Neural cell (in vitro differentiated cells): ENCODE measurements at regions not wholly inside any gene's neighbourhood (a gene's known extent, or its start where the extent isn't known, plus 50 kb on each side); places are given as distances from the start of the nearest gene placed in this dataset.

Experiments
- EP300 ChIP-seq: fragments of 450-650 bp; conservative IDR thresholded peaks from 2 replicates; pipeline ENCODE4 v1.6.1; 2014; ENCODE audit warnings: antibody characterized with exemption, mild to moderate bottlenecking, moderate library complexity; ENCODE audit not compliant: poor library complexity, severe bottlenecking
- EZH2 ChIP-seq: fragments of 200-600, 300-800 bp; shearing (Covaris generic), sonication (generic); IDR thresholded peaks from 2 replicates; pipeline ENCODE4 v1.6.1; 2014; ENCODE audit warnings: antibody characterized with exemption, low read length, borderline replicate concordance, mild to moderate bottlenecking; ENCODE audit not compliant: insufficient read depth, poor library complexity, severe bottlenecking
- TAF1 ChIP-seq: IDR thresholded peaks from 2 replicates; pipeline ENCODE4 v1.6.1; 2012; ENCODE audit warnings: low read depth
- TF ChIP-seq, protein P1 (sequence below): fragments of 450-650 bp; IDR thresholded peaks from 2 replicates; pipeline ENCODE4 v1.5.1; 2014; ENCODE audit warnings: antibody characterized with exemption, mild to moderate bottlenecking, moderate library complexity; ENCODE audit not compliant: poor library complexity, severe bottlenecking
- TF ChIP-seq, protein P2 (sequence below): IDR thresholded peaks from 2 replicates; pipeline ENCODE4 v1.6.1; 2012; ENCODE audit warnings: borderline replicate concordance

DNA sequence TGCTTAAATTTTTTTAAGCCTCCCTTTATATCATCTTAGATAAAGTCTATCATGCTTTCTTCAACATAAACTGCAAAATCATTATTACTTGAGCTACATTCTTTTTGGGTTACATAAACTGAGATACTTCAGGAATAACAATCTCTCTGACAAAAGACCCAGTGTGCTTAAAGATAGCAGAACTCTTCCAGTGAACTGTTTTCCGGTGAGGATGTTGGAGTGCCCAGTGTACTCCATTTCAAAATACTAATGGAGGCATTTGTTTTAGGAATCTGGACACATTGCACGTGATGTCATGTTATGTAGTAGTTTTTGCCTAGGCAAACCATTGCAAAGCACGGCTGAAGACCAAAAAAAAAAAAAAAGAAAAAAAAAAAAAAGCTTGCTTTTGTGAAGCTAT lies 388.2 kb upstream of the CELF2 start:
- TF ChIP-seq, protein P1, sequence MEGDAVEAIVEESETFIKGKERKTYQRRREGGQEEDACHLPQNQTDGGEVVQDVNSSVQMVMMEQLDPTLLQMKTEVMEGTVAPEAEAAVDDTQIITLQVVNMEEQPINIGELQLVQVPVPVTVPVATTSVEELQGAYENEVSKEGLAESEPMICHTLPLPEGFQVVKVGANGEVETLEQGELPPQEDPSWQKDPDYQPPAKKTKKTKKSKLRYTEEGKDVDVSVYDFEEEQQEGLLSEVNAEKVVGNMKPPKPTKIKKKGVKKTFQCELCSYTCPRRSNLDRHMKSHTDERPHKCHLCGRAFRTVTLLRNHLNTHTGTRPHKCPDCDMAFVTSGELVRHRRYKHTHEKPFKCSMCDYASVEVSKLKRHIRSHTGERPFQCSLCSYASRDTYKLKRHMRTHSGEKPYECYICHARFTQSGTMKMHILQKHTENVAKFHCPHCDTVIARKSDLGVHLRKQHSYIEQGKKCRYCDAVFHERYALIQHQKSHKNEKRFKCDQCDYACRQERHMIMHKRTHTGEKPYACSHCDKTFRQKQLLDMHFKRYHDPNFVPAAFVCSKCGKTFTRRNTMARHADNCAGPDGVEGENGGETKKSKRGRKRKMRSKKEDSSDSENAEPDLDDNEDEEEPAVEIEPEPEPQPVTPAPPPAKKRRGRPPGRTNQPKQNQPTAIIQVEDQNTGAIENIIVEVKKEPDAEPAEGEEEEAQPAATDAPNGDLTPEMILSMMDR: no peak
- TF ChIP-seq EZH2 (no peak), EP300 (no peak), TAF1 (no peak)
- TF ChIP-seq, protein P2, sequence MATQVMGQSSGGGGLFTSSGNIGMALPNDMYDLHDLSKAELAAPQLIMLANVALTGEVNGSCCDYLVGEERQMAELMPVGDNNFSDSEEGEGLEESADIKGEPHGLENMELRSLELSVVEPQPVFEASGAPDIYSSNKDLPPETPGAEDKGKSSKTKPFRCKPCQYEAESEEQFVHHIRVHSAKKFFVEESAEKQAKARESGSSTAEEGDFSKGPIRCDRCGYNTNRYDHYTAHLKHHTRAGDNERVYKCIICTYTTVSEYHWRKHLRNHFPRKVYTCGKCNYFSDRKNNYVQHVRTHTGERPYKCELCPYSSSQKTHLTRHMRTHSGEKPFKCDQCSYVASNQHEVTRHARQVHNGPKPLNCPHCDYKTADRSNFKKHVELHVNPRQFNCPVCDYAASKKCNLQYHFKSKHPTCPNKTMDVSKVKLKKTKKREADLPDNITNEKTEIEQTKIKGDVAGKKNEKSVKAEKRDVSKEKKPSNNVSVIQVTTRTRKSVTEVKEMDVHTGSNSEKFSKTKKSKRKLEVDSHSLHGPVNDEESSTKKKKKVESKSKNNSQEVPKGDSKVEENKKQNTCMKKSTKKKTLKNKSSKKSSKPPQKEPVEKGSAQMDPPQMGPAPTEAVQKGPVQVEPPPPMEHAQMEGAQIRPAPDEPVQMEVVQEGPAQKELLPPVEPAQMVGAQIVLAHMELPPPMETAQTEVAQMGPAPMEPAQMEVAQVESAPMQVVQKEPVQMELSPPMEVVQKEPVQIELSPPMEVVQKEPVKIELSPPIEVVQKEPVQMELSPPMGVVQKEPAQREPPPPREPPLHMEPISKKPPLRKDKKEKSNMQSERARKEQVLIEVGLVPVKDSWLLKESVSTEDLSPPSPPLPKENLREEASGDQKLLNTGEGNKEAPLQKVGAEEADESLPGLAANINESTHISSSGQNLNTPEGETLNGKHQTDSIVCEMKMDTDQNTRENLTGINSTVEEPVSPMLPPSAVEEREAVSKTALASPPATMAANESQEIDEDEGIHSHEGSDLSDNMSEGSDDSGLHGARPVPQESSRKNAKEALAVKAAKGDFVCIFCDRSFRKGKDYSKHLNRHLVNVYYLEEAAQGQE: no peak
